Kidney tubule cell (primary cell): ENCODE measurements at regions not wholly inside any gene's neighbourhood (a gene's known extent, or its start where the extent isn't known, plus 50 kb on each side); places are given as distances from the start of the nearest gene placed in this dataset.

Experiments
- DNase-seq: peaks from one replicate; pipeline ENCODE4 v3.0.0-alpha.2; 2018; ENCODE audit warnings: low spot score

DNA sequence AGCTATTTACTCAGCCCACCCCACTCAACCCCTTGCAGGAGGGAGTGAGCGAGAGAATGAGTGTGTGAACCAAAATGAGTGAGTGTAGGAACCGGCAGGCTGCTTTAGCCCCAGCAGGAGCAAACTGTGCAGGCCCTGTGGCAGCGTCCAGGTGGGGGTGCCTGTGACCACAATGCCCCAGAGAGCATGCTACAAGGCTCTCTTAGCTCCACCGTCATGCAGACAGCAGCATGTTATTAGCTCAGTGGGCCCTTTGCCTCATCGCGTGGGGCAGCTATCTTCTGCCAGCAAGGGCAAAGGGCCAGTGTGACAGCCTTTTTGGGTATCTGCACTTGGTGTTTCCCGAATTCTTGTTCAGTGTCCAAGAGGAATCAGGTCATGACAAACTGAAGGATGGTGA lies 271.3 kb downstream of the GPM6A start:
- DNase-seq, result no peak

DNA sequence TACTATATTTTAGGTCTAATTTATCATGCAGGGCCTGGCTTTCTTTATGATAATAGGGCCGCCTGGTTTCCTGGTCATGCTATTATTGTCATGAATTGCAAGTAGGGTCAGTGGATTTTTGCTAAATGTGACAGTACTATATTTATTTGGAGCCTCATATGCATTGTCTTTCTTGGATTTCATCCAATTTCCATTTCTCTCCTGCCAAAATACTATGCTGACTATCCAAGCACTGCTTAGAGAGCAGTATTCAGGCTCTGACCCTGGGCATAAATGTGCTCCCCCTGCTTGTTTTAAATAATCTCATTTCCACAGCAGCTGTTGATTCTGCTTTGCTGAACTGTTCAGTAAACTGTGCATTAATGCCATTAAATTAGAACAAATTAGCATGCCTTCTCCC lies 269.3 kb downstream of the GPM6A start:
- no peak for DNase-seq

GRCh38 chr4:175559126-175559525 lies 252.9 kb downstream of the GPM6A start:
- DNase-seq, result no peak

GRCh38 chr4:175559526-175559925 lies 252.5 kb downstream of the GPM6A start:
- DNase-seq, result no peak

GRCh38 chr4:175560604-175561003 lies 251.5 kb downstream of the GPM6A start:
- peak; percentile 6 for DNase-seq

GRCh38 chr4:175561696-175562095 lies 250.4 kb downstream of the GPM6A start:
- DNase-seq, result no peak

DNA sequence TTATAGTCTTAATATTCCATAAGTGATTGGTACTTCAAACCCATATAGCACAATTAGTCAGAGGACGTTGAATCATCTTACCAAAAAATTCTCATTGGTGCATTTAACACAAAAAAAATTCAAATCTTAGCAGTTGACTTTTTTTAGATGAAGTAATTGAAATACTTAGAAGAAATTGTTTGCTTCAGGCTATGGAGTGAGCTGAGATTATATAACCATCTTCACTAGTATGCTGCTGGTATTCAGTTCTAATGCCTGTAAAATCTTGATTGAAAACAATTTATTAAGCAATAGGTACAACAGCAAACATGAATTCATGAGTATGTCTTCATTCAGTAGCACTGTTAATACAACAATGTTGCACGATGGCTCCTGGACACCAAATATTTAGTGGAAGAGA lies 250.0 kb downstream of the GPM6A start:
- DNase-seq, result no peak

DNA sequence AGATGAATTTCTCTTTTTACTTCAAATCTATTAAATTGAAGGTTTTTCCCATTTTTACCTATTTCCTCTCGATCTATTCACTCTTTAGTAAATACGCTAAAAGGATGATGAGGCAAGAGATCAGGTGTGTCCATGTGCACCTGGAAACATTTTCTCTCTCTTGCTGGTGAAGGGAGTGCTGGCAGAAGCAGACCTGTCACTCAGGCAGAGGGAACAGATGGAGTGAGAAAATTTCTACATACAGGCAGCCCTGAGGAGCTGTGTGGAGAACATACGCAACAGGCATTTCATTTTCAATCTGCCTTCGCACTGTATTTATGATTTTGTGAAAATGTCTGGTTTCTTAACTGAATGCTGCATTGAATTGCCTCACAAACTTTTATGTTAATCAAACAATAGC lies 249.5 kb downstream of the GPM6A start:
- no peak for DNase-seq
